GDM1 (cell line): ENCODE measurements at regions not wholly inside any gene's neighbourhood (a gene's known extent, or its start where the extent isn't known, plus 50 kb on each side); places are given as distances from the start of the nearest gene placed in this dataset.
"Not testable (repeated sequence)": the region's sequence is repeated elsewhere in the genome, so short reads cannot be mapped to it uniquely, and the experiment has no call there.

Experiments used
- DNase-seq: peaks from one replicate; lab custom pipeline; 2025; lab: John Stamatoyannopoulos, UW

DNA sequence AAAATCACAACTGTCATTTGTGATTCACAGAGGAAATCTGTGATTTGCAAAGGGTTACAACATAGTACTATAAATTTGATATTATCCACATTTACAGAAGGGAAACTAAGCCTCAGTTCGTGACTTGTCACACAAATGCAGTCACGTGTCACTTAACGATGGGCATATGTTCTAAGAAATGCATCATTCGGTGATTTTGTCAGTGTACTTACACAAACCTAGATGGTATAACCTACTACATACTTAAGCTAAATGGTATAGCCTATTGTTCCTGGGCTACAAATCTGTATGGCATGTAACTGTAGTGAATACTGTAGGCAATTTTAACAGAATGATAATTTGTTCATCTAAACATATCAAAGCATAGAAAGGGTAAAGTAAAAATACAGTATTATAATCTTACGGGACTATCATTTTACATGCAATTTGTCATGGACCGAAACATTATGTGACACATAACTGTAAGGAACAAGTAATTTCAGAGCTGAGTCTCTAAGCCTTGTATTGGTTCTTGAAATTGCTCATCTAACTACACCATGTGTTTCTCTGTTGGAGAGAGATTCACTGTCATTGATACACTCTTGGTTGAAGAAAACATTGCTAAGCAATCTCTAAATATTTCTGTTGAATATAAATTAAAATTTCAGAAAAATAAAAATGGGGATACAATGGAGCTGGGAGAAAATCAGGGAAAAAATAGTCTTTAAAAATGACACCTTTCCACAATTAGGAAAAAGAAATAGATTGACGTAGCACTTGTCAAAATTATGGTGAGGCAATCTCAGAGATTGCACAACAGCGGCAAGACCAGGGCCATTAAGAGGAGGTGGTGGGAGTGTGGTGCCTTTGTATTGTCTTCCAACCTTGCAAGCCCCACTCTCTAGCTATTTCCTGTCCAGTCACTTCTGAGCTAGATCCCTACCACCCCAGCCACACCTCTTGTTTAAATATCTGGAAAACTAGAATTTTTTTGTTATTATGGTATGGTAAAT lies 645.8 kb upstream of the TBL1XR1 start:
- no peak for DNase-seq

DNA sequence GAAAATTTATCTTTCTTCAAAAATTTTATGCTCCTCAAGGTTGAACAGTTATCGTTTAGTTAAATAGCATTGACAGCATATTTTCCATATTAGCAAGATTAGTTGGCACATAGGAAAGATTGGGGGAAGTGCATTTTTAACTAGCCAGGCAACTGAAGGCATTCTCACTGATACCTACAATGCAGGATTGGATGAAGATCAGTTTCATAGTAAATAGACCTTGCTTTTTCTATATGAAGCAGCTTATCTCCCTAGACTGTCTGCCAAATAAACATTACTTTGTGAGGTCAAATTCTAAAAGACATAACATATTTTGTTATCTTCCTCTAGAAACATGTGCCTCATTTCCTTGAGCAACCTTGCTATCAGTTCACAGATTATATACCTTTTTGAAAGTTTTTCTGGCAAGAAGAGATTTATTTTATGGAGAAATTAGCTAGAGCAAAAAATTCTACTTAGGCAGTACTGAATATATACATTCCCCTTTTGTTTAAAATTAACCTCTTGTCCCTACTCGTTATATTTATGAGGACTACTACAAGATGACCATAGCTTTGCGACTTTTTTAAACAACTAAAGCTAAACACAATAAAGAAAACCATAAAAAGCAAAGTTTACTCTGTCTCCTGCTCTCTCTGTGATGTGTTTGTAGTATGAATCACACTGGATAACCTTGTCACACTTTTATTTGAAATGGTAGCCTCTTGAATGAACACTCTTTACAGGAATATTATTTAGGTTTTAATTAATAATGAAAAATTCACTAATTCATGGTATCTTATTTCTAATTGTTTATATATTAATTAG lies 654.9 kb upstream of the TBL1XR1 start:
- no peak for DNase-seq

DNA sequence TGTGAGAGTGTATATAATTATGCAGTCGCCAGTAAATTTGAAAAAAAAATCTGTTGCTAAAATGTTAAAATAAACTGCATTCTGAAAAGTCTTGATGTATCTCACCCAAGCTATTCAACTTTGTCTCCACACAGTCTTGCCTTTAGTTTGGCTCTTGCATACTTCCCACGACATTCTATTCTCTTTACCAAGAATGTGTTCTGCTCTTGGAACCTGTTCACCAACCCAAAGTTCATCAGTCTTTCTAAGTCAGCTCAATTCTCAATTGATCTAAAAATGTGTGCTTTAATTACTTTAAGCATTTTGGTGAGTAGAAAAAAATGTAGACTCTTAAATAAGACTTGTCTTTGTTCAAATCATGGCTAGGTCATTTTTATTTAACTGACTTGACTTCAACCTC lies 657.7 kb upstream of the TBL1XR1 start:
- DNase-seq: no peak

DNA sequence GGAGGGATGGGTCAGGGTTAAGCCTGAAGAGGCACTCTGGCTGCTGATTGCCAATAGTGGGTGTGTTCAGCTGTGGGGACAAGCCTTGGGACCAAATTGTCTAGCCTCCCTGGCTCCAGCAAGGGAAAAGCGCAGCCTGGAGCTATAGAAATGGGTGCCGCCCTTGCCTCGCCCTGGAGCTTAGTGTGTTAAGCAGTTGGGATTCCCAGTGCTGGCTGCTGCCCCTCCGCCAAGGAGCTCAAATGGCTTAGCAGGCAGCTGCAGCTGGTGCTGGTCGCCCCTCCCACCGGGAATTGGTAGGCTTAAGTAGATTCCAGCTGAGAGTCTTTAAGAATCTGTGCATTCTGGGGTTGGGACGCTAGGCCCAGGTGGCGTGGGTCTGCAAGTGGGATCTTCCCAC lies 662.9 kb upstream of the TBL1XR1 start:
- no peak for DNase-seq

DNA sequence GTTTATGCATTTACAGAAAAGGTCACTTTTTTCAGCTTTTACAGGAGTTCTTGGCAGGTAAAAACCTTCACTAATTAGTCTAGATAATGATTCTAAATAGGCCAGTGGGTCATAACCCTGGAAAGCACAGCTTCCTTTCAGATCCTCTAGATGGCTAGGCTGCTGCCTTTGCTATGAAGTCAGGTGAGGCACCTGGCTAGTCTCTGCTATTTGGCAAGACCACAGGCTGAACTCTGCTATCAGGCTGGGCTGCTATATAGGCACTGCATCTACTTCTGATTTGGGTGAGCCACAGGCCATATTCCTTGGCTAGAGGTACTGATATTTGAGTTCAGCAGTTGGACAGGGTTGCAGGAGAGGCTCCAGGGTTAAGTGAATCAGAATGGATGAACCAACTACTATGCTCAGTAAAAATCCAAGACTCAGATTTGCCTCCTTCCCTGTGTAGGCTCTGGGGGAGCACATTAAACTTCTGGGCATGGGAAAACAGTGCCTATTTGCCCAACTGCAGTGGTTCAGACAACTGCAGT lies 665.7 kb upstream of the TBL1XR1 start:
- DNase-seq: no peak

DNA sequence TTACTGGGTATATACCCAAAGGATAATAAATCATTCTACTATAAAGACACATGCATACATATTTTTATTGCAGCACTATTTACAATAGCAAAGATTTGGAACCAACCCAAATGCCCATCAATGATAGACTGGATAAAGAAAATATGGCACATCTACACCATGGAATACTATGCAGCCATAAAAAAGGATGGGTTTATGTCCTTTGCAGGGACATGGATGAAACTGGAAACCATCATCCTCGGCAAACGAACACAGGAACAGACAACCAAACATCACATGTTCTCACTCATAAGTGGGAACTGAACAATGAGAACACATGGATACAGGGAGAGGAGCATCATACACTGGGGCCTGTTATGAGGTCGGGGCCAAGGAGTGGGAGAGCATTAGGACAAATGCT lies 665.0 kb upstream of the KCNMB2 start:
- DNase-seq: not testable (repeated sequence)

DNA sequence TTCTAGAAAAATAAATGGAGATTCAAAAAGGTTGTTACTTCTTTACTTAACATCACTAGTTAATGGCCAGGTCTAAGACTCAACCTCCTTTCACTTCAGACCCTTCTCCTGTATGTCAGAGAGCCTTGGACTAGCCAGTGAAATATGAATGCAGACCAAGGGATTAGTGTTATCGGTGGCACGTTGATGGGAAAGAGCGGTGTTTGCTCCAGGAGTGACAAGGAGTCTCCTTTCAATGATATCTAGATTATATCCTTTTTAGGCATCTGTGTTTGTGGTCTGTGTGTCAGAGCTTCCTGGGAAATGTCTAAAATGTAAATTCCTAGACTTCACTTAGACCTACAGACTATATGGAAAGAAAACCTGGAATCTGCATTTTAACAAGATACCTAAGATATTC lies 658.0 kb upstream of the KCNMB2 start:
- DNase-seq: no peak

DNA sequence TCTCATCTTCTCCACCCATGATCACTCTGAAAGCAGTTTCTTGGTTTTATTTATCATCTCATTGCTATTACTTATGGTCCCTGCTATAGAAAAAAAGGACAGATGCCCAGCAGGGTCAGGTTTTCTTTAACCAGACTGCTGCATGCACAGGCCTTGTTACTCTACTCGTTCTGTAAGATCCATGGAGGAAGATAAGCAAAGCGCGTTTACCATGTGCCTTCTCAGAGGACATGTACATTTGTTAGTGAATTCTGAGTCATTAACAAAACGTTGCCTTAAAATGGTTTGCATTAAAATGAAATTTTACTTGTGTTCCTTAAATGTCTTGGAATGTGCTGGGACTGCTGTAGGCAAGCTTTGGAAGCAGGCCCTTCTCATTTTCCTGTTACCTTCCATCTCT lies 657.3 kb upstream of the KCNMB2 start:
- no peak for DNase-seq

DNA sequence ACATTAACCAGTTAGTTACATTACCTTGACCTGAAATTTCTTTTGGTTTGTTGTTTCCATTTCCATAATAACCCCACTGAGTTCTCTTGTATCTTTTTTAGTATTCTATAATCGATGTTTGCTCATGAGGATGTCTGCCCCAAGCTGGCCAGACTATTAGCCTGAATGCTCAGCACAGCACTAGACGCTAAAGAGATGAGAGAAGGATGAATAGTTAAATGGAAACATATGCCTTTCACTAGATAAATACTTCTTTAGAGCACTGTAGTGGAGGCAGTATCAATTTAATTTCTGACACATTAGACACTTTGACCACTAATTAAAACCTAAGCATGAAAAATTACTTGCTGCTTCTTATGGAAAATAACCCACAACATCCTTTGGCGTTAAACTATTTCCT lies 654.9 kb upstream of the KCNMB2 start:
- no peak for DNase-seq

DNA sequence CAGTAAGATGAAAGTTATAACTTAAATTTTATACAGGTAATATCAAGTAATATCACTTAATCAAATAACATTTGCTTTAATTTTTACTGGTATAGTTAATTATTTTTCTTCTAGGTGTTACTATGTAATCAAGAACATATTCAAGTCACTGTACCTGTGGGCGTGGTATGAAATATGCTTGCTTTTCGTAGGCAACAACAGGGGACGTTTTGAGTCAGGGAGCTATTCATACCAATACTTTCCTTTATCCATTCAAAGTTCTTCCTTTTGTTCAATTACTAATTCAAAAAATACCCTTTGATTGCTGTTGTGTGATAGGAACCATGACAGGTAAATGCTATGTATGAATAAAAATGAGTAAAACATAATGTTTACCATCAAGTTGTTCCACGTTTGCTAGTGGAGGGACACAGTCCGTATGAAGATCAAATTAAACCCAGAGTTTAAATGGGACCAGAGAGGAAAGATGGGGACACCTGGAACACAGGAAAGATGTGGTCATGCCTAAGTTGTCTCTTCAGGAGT lies 654.0 kb upstream of the KCNMB2 start:
- DNase-seq: no peak

DNA sequence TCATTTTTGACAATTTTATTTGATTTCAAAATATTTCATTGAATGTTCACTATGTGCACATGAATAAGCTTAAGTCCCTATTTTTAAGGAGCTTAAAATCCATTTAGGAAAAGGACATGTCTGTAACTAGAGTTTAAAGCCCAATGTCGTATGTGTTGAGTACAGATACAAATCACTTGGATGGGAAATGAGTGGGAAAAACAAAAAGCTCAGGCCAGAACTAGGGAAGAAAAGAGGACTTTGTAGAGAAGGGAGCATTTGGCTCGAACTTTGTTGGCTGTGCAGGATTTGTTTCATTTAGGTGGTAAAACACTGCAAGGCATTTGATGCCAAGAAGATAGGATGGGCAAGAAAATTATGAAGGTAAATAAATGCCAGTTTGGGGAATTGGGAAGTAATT lies 653.1 kb upstream of the KCNMB2 start:
- DNase-seq: no peak

DNA sequence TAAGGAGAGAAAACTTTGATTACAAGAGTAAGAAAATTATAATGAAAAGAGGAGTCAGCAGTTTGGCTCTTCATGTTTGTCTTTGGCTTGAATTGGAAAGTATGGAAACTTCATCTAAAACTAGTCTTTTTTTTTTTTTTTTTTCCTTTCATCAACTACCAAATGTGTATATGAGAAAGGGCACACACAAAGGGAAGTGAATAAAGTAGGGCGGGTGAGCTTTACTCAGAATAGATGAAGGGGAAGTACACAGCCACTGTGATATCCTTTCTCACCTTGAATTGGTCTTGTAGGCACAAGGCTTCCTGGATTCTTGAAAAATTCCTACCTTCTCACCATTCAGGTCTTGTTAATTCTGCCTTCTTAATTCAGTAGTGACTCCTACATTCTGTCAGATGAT lies 652.3 kb upstream of the KCNMB2 start:
- DNase-seq: no peak

DNA sequence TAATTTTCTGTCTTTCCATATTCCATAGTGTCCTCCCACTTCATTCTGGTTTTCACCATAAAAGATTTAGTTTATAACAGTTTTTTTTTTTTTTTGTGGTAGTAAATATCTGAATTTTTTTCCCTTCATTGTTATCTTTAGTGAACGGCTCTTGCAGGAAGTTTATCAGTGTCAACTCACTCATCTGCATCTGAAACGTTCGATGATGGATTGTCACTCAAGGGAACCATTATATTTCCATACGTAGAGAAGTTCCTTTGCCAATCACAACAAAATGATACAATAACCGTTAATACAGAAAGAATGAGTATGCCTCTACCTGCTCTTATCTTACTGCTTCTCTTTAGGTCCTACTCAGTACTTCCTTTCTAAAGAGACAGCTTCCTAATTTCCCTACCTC lies 651.2 kb upstream of the KCNMB2 start:
- no peak for DNase-seq

DNA sequence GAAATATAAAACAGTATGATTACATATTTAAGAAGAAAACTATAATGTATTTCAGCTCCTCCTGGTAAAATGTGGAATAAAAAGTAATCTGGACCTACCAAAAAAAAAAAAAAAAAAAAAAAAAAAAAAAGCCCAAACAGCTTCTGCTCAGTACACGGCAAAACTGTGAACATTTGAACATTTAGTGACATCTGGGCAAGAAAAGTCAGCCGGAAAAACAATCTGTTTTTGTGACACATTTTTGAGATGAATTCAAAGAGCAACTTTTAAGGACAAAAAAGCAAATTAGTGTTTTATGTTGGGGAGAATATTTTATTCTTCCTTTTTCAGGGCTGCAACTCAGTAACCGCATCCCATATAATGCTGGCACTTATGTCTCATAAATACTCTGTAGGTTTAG lies 649.7 kb upstream of the KCNMB2 start:
- DNase-seq: no peak

DNA sequence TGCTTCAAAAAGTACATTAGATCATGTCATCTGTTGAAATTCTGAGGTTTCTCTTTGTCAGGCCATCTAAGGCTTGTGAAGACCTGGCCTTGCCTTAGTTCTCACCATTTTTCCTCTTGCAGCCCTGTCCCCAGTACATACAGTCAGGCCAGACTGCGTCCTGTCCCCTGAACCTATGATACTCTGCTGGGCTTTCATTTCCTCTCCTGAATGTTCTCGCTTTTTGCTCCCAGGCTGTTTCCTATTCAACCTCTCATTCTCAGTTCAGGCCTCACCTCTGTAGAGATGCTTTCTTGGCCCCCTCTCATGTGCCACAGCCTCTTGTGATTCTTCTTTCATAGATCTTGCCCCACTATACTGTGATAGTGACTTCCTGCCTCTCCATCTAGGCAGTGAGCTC lies 648.8 kb upstream of the KCNMB2 start:
- DNase-seq: no peak

DNA sequence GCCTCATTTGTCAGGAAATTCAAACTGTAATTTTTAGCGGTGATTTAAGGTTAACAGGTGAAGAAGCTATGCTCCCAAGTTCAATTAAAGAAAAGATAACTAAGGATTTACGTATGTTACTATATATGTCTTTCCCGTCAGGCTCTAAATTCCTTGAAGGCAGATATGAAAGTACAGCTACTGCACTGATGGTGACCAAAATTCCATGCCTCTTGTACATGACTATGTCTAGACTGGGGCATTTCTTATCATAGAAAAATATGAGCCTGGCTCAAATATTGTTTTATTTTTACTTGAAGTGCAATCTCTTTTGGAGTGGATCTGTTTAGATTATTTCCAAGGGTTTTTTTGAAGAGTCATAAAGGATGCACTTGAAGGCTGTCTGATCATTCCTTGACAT lies 647.1 kb upstream of the KCNMB2 start:
- no peak for DNase-seq

DNA sequence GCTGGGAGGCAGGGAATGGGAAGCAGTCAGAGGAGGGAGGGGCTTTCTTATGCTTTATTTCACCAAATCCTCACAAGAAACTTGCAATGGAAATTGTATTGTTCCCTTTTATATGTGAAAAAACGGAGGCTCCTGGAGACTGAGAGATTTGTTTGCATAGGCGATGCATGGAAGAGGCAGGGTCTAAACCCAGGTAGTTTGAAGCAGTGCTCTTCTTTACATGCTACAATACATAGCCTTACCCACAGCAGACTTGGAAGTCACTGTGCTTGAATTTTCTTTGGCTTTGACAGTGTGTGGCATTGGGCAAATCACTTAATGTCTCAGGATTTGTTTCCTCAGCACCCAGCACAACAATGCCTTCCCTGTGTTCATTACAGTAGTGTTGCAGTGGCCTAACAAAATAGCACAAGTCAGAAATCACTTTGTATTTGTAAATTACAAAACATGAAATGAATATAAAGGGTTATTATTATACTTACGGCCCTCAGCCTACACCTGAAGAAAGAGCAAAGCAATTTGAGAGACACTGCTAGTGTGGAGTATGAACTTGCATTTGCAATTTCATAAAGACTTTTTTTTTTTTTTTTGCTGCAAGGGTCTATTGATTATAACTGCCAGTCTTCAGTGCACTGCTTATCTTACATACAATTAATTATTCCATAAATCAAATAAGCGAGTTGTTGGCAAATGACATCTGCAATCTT lies 646.4 kb upstream of the KCNMB2 start:
- DNase-seq: no peak

DNA sequence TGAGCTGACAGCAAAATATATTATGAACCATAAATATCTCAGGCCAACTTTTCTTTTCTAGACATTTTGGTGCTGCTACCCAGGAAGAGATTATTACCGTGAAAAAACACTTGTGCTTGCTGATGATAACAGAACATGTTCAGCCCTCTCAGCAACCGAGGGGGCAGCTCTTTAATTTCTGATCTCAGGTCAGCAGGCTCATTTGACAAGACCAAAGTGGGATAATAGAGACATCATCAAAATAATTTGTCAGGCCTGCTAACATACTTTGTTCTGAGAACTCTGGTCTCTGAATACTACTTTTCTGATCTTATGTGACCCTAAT lies 645.9 kb upstream of the KCNMB2 start:
- no peak for DNase-seq

DNA sequence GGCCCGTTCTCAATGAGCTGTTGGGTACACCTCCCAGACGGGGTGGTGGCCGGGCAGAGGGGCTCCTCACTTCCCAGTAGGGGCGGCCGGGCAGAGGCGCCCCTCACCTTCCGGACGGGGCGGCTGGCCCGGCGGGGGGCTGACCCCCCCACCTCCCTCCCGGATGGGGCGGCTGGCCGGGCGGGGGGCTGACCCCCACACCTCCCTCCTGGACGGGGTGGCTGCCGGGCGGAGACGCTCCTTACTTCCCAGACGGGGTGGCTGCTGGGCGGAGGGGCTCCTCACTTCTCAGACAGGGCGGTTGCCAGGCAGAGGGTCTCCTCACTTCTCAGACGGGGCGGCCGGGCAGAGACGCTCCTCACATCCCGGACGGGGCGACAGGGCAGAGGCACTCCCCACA lies 644.7 kb upstream of the KCNMB2 start:
- not testable (repeated sequence) for DNase-seq

DNA sequence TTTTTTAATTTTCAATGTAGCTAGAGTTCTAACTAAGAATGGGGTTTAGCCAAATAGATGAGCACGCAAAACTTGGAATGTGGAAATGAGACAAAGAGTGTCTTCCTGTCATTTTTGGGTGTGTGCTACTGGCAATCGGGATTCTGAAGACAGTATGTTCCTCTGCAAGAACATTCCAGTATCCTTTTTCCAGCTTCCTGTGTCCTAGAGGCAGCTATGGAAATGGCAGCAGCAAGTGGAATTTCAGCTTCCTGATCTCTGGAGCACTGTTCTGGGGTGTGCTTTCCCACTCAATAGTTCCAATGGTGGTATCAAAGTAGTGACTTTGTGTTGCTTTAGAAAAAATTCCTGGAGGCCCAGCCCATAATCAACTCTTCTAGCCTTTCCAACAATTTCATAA lies 642.9 kb upstream of the KCNMB2 start:
- no peak for DNase-seq

DNA sequence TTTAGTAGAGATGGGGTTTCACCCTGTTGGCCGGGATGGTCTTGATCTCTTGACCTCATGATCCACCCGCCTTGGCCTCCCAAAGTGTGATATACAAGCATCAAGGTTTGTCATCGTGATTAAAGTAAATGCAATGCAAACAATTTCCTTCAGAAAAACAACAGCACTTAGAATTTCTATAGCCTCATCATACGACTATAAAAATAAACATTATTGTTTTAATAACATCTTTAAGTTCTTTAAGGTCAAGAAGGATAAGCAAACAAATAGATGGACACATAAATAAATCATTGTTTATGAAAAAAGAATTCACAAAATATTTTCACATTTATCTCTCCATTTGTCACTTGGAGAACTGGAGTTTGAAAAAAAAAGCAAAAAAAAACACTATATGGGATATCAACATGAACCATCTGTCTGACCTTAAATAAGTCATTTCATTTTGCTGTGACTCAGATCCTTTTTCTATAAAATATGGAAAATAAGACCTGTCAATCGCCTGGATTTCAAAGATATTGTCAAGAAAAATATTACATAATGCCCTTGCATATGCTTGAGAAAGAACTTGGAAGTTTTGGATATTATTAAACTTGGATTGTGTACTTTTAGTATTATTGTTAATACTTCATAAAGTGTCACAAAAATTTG lies 642.0 kb upstream of the KCNMB2 start:
- no peak for DNase-seq

DNA sequence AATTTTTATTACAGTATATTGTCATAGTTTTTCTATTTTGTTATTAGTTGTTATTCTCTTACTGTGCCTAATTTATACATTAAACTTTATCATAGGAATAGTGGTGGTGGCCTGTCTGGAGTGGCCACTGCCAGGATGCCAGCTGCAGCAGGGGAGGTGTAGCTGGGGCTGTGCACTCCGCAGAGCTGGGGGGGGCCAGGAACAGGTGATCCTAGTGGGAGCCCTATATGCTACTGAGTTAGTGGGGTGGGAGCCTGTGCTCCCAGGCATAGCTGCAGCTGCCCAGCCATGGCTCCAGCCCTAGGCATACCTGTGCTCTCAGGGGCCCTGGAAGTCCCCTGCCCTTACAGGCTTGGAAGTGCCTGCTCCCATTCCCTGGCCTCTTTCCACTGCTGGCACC lies 638.1 kb upstream of the KCNMB2 start:
- no peak for DNase-seq
